ENCODE measurements at regions not wholly inside any gene's neighbourhood (a gene's known extent, or its start where the extent isn't known, plus 50 kb on each side); places are given as distances from the start of the nearest gene placed in this dataset.

- no peak for TF ChIP-seq CTCF (IDR thresholded peaks at IDR 0.05; ENCODE audit: low read depth, low read length, missing control alignments)
- DNase-seq (ENCODE audit: extremely low read depth, low read depth) = no peak
- H3K4me3 ChIP-seq (replicated peaks; ENCODE audit: low read depth, low read length) = no peak overlapping the region
Measured at GRCh38 chr5:125609011-125609410, 814.2 kb upstream of the GRAMD2B start.

GRCh38 chr5:125610892-125611291 is 812.3 kb upstream of the GRAMD2B start:
- no peak overlapping the region for H3K4me3 ChIP-seq (replicated peaks; ENCODE audit: low read depth, low read length)
- no peak for DNase-seq (ENCODE audit: extremely low read depth, low read depth)
- no peak for TF ChIP-seq CTCF (IDR thresholded peaks at IDR 0.05; ENCODE audit: low read depth, low read length, missing control alignments)

DNA sequence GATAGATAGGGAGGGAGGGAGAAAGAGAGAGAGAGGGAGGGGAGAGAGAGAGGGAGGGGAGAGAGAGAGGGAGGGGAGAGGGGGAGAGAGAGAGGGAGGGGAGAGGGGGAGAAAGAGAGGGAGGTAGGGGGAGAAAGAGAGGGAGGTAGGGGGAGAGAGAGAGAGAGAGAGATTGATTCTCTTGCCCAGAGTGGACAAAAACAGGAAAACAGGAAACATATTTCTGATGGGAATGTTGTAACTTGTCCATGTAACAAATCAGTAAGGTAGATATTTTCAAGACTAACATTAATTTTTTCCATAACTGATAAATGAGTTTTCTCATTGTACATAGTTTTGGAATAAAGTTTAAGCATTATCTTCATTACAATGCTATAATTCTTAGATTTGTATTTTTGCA is 811.7 kb upstream of the GRAMD2B start:
- no peak for DNase-seq (ENCODE audit: extremely low read depth, low read depth)
- H3K4me3 ChIP-seq (replicated peaks; ENCODE audit: low read depth, low read length) = no peak overlapping the region
- no peak for TF ChIP-seq CTCF (IDR thresholded peaks at IDR 0.05; ENCODE audit: low read depth, low read length, missing control alignments)

GRCh38 chr5:125612181-125612721 is 811.0 kb upstream of the GRAMD2B start:
- no peak overlapping the region for H3K4me3 ChIP-seq (replicated peaks; ENCODE audit: low read depth, low read length)
- TF ChIP-seq CTCF (IDR thresholded peaks at IDR 0.05; ENCODE audit: low read depth, low read length, missing control alignments) = no peak
- DNase-seq (ENCODE audit: extremely low read depth, low read depth) = no peak

DNA sequence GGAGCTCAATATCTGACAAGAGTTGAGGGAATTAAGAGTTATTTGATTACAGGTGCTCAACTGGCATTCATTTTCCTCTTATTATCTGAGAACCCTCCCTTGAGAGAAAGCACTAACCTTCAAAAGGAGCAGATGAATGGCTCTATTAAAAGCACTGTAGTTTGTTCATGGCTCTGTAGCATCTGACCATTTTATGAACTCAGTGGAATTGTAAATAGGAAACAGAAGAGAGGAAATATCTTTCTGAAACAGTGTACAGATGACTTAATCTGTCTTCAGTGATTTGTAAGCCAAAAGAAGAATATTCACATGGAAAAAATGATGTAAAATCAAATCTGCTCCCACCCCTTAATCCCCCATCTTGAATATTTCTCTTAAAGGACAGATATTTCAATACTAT is 810.4 kb upstream of the GRAMD2B start:
- H3K4me3 ChIP-seq (replicated peaks; ENCODE audit: low read depth, low read length) = no peak overlapping the region
- no peak for DNase-seq (ENCODE audit: extremely low read depth, low read depth)
- no peak for TF ChIP-seq CTCF (IDR thresholded peaks at IDR 0.05; ENCODE audit: low read depth, low read length, missing control alignments)

DNA sequence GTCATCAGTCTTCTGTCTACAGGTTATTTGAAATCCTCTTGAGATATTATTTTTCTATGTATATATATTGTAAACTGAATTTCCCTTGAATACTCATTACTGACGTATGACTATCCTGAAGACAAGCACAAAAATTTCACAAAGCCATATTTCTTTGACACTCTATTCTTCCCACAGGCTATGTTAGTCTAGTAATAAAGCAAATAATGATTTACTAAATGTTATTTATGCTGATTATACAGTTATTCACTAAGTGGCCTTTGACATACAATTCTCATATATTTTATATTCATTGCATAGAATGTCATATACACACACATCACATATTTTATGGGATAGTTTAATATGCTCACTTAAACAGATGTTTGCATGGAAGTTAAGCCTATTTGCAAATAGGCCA is 793.0 kb upstream of the GRAMD2B start:
- TF ChIP-seq CTCF (IDR thresholded peaks at IDR 0.05; ENCODE audit: low read depth, low read length, missing control alignments) = no peak
- no peak overlapping the region for H3K4me3 ChIP-seq (replicated peaks; ENCODE audit: low read depth, low read length)
- no peak for DNase-seq (ENCODE audit: extremely low read depth, low read depth)

GRCh38 chr5:125633523-125633922 is 789.7 kb upstream of the GRAMD2B start:
- TF ChIP-seq CTCF (IDR thresholded peaks at IDR 0.05; ENCODE audit: low read depth, low read length, missing control alignments) = no peak
- H3K4me3 ChIP-seq (replicated peaks; ENCODE audit: low read depth, low read length) = no peak overlapping the region
- no peak for DNase-seq (ENCODE audit: extremely low read depth, low read depth)
